ENCODE measurements at regions not wholly inside any gene's neighbourhood (a gene's known extent, or its start where the extent isn't known, plus 50 kb on each side); places are given as distances from the start of the nearest gene placed in this dataset.

DNA sequence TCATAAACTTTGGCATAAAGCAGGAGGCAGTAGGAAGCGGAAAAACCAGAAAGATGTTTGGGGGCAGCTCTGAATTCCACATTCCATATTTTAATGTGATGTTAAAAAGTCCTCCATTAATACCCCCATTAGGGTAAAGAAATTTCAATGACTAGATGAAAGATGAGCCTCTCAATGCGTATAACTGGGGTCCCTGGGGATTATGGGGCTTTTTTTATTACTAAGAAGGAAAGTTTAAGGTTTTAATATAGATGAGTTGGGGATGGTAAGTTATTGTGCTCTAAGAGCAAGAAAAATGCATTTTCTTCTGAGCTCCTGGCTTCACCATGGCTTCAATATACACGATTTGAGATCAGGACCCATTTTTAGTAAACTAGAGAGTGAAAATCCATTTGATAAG, 321.9 kb downstream of the CDK5RAP2 start:
- no peak overlapping the region for H3K9ac ChIP-seq (ENCODE audit: low read length)
- ChIA-PET POLR2A (no interaction called here), CTCF (no interaction called here)
- DNase-seq = no peak
- TF ChIP-seq, protein P1, sequence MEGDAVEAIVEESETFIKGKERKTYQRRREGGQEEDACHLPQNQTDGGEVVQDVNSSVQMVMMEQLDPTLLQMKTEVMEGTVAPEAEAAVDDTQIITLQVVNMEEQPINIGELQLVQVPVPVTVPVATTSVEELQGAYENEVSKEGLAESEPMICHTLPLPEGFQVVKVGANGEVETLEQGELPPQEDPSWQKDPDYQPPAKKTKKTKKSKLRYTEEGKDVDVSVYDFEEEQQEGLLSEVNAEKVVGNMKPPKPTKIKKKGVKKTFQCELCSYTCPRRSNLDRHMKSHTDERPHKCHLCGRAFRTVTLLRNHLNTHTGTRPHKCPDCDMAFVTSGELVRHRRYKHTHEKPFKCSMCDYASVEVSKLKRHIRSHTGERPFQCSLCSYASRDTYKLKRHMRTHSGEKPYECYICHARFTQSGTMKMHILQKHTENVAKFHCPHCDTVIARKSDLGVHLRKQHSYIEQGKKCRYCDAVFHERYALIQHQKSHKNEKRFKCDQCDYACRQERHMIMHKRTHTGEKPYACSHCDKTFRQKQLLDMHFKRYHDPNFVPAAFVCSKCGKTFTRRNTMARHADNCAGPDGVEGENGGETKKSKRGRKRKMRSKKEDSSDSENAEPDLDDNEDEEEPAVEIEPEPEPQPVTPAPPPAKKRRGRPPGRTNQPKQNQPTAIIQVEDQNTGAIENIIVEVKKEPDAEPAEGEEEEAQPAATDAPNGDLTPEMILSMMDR (IDR thresholded peaks at IDR 0.05) = no peak
- no peak for TF ChIP-seq EZH2 (IDR thresholded peaks at IDR 0.05; ENCODE audit: borderline replicate concordance, insufficient read depth, low read depth, low read length, poor library complexity, severe bottlenecking)
- H3K9me3 ChIP-seq (ENCODE audit: control extremely low read depth in 1 of 3, control insufficient read depth in 2 of 3, insufficient read depth in 1 of 3, low read length in 2 of 3) = peaks cover 0 to 7% (median 0%) of the 10 kb centered on the region in 3 donors
- no peaks in the 10 kb centered on the region for H3K4me1 ChIP-seq (ENCODE audit: control insufficient read depth in 2 of 2, insufficient read depth in 2 of 2, low read length in 2 of 2)
- no peaks in the 10 kb centered on the region for H4K20me1 ChIP-seq (ENCODE audit: control insufficient read depth, insufficient read depth, low read length, poor library complexity, severe bottlenecking)
- no peaks in the 10 kb centered on the region for H3K79me2 ChIP-seq (ENCODE audit: control insufficient read depth, insufficient read depth, low read length)
- H2AFZ ChIP-seq (ENCODE audit: insufficient read depth, low read depth, low read length, poor library complexity, severe bottlenecking) = no peak overlapping the region
- no peak overlapping the region for H3K4me3 ChIP-seq (ENCODE audit: control extremely low read depth in 1 of 5, extremely low read depth in 1 of 5, insufficient read depth in 1 of 5, low read depth in 2 of 5, low read length in 4 of 5)
- no CpG with 5 or more reads among the region's 3 CpGs for WGBS (ENCODE audit: insufficient coverage)
- H3K36me3 ChIP-seq (replicated peaks in 1 of 2; ENCODE audit: control extremely low read depth in 1 of 2, control insufficient read depth in 1 of 2, extremely low read depth in 1 of 2, insufficient read depth in 2 of 2, low read length in 1 of 2) = no peaks in the 10 kb centered on the region
- no peak for ATAC-seq (ENCODE audit: low read depth)
- Mint-ChIP-seq H3K9me3 (ENCODE audit: insufficient read depth) (peaks cover 4% of the 10 kb centered on the region), H3K27ac (no peak overlapping the region), H3K4me1 (no peaks in the 10 kb centered on the region), H3K4me3 (no peak overlapping the region), H3K27me3 (peaks cover 15% of the 10 kb centered on the region)
- no peak overlapping the region for H3K27ac ChIP-seq (ENCODE audit: low read length in 2 of 2)
- peaks cover 0 to 12% (median 1%) of the 10 kb centered on the region in 4 experiments for H3K27me3 ChIP-seq (replicated peaks in 1 of 4; ENCODE audit: control extremely low read depth in 1 of 4, control insufficient read depth in 3 of 4, insufficient read depth in 4 of 4, low read length in 3 of 4)
- no peak overlapping the region for H3K4me2 ChIP-seq (replicated peaks; ENCODE audit: low read depth, low read length, poor library complexity, severe bottlenecking)
- intact Hi-C loops (cut with micrococcal nuclease) = no loop called here

DNA sequence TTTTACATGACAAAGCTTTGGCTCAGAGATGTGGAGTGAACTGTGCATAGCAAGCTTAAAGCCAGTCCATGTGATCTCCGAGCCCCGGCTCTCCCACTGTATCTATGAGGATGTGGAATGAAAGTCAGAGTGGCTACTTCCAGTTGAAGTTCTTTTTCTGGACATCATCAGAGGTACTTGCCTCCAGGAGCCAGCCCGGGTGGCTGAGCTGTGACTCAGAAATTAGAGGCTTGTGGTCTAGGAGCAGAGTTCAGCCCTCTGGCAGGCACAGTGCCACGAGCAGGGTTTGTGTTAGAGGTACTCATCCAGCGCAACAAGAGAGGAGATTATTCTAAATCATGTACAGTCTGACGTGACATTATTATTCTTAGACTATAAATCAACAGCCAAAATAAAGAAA, 322.5 kb downstream of the CDK5RAP2 start:
- Histone ChIP-seq H2AFZ (ENCODE audit: insufficient read depth, low read depth, low read length, poor library complexity, severe bottlenecking) (no peak overlapping the region), H3K9me3 (ENCODE audit: control extremely low read depth in 1 of 3, control insufficient read depth in 2 of 3, insufficient read depth in 1 of 3, low read length in 2 of 3) (peaks cover 0 to 7% (median 0%) of the 10 kb centered on the region in 3 donors), H3K4me2 (replicated peaks; ENCODE audit: low read depth, low read length, poor library complexity, severe bottlenecking) (no peak overlapping the region), H3K4me3 (ENCODE audit: control extremely low read depth in 1 of 5, extremely low read depth in 1 of 5, insufficient read depth in 1 of 5, low read depth in 2 of 5, low read length in 4 of 5) (no peak overlapping the region), H3K79me2 (ENCODE audit: control insufficient read depth, insufficient read depth, low read length) (no peaks in the 10 kb centered on the region), H3K27me3 (replicated peaks in 1 of 4; ENCODE audit: control extremely low read depth in 1 of 4, control insufficient read depth in 3 of 4, insufficient read depth in 4 of 4, low read length in 3 of 4) (peaks cover 0 to 12% (median 3%) of the 10 kb centered on the region in 4 experiments), H4K20me1 (ENCODE audit: control insufficient read depth, insufficient read depth, low read length, poor library complexity, severe bottlenecking) (no peaks in the 10 kb centered on the region), H3K36me3 (replicated peaks in 1 of 2; ENCODE audit: control extremely low read depth in 1 of 2, control insufficient read depth in 1 of 2, extremely low read depth in 1 of 2, insufficient read depth in 2 of 2, low read length in 1 of 2) (no peaks in the 10 kb centered on the region), H3K27ac (ENCODE audit: low read length in 2 of 2) (no peak overlapping the region), H3K4me1 (ENCODE audit: control insufficient read depth in 2 of 2, insufficient read depth in 2 of 2, low read length in 2 of 2) (no peaks in the 10 kb centered on the region), H3K9ac (ENCODE audit: low read length) (no peak overlapping the region)
- intact Hi-C loops (cut with micrococcal nuclease) = no loop called here
- Mint-ChIP-seq H3K4me3 (no peak overlapping the region), H3K4me1 (no peaks in the 10 kb centered on the region), H3K27ac (no peak overlapping the region), H3K9me3 (ENCODE audit: insufficient read depth) (peaks cover 4% of the 10 kb centered on the region), H3K27me3 (peaks cover 20% of the 10 kb centered on the region)
- ChIA-PET CTCF (interaction anchor here (0.5 kb wide), 1 partner anchor 85 kb away, joined by 3 read pairs; no protein-coding TSS in a partner anchor), POLR2A (no interaction called here)
- DNase-seq = no peak
- TF ChIP-seq EZH2 (IDR thresholded peaks at IDR 0.05; ENCODE audit: borderline replicate concordance, insufficient read depth, low read depth, low read length, poor library complexity, severe bottlenecking) = no peak
- TF ChIP-seq, protein P1 (IDR thresholded peaks at IDR 0.05) = no peak
- no peak for ATAC-seq (ENCODE audit: low read depth)
- WGBS (ENCODE audit: insufficient coverage) = 88% methylated on average over 3 of the region's 6 CpGs
